Spleen (tissue), 7 donors: ENCODE measurements at regions not wholly inside any gene's neighbourhood (a gene's known extent, or its start where the extent isn't known, plus 50 kb on each side); places are given as distances from the start of the nearest gene placed in this dataset.

Experiments used
- POLR2A ChIP-seq, 3 donors: fragments of 450-650 bp; IDR thresholded peaks; one replicate each; pipeline ENCODE4 v1.5.1; 2017; ENCODE audit warnings: antibody characterized with exemption in 3 of 3, mild to moderate bottlenecking in 1 of 3
- POLR2AphosphoS5 ChIP-seq, 3 donors: sonication (generic); formaldehyde crosslinking; IDR thresholded peaks; one replicate each; pipeline ENCODE4 v1.5.1; 2017; ENCODE audit warnings: antibody characterized with exemption in 3 of 3
- TF ChIP-seq, protein P1 (sequence below), 11 experiments: fragments of 200-600 bp in 7 of 11; fragments of 450-650 bp in 4 of 11; sonication (generic) in 4 of 11; IDR thresholded peaks in 8 of 11; conservative IDR thresholded peaks in 3 of 11; 1 replicate in 7 of 11; 2 replicates in 4 of 11; pipeline versions ENCODE4 v1.4.0 to v1.8.0; 2016 to 2021; ENCODE audit warnings: antibody characterized with exemption in 11 of 11, inconsistent platforms in 4 of 11, mild to moderate bottlenecking in 1 of 11
- donor health status: DM: no; HTN: no; CAD: no; lungs with moderate emphysema.
- donor health status: DM: no; HTN: no; CAD: no.
- donor health status: DM: no; HTN: no; CAD: no.

- TF ChIP-seq, protein P1, sequence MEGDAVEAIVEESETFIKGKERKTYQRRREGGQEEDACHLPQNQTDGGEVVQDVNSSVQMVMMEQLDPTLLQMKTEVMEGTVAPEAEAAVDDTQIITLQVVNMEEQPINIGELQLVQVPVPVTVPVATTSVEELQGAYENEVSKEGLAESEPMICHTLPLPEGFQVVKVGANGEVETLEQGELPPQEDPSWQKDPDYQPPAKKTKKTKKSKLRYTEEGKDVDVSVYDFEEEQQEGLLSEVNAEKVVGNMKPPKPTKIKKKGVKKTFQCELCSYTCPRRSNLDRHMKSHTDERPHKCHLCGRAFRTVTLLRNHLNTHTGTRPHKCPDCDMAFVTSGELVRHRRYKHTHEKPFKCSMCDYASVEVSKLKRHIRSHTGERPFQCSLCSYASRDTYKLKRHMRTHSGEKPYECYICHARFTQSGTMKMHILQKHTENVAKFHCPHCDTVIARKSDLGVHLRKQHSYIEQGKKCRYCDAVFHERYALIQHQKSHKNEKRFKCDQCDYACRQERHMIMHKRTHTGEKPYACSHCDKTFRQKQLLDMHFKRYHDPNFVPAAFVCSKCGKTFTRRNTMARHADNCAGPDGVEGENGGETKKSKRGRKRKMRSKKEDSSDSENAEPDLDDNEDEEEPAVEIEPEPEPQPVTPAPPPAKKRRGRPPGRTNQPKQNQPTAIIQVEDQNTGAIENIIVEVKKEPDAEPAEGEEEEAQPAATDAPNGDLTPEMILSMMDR (IDR thresholded peaks at IDR 0.05 in 8 of 11, conservative IDR thresholded peaks at IDR 0.05 in 3 of 11), result no peak
- TF ChIP-seq POLR2A (IDR thresholded peaks at IDR 0.05) (no peak), POLR2AphosphoS5 (IDR thresholded peaks at IDR 0.05) (no peak)
Measured at GRCh38 chr3:106281221-106281620, 412.4 kb upstream of the CBLB start.
